GM18508 (cell line): ENCODE measurements at regions not wholly inside any gene's neighbourhood (a gene's known extent, or its start where the extent isn't known, plus 50 kb on each side); places are given as distances from the start of the nearest gene placed in this dataset.

ENCODE experiments used
- ATAC-seq: cut with Tn5 transposase; IDR thresholded peaks from one replicate; pipeline ENCODE4 v1.9.1; 2021; ENCODE audit warnings: moderate number of reproducible peaks; ENCODE audit not compliant: insufficient read depth, unreplicated experiment

GRCh38 chr7:25356534-25357151 is 128.4 kb upstream of the NPVF start:
- no peak for ATAC-seq

- no peak for ATAC-seq
Observed at GRCh38 chr7:25358926-25359325, 130.6 kb upstream of the NPVF start.

GRCh38 chr7:25359471-25360059 is 131.3 kb upstream of the NPVF start:
- ATAC-seq = no peak

- no peak for ATAC-seq
Observed at GRCh38 chr7:25360451-25360850, 132.2 kb upstream of the NPVF start.

- ATAC-seq = no peak
Observed at GRCh38 chr7:25361387-25361786, 133.1 kb upstream of the NPVF start.

- ATAC-seq = no peak
Observed at GRCh38 chr7:25361863-25362262, 133.6 kb upstream of the NPVF start.

GRCh38 chr7:25368599-25369201 is 140.4 kb upstream of the NPVF start:
- no peak for ATAC-seq

- ATAC-seq = no peak
Observed at GRCh38 chr7:25369786-25370185, 141.5 kb upstream of the NPVF start.

- no peak for ATAC-seq
Observed at GRCh38 chr7:25371972-25372371, 143.7 kb upstream of the NPVF start.

- no peak for ATAC-seq
Observed at GRCh38 chr7:25375805-25376600, 147.7 kb upstream of the NPVF start.

- no peak for ATAC-seq
Observed at GRCh38 chr7:25379351-25380300, 151.3 kb upstream of the NPVF start.

GRCh38 chr7:25381818-25382589 is 153.7 kb upstream of the NPVF start:
- no peak for ATAC-seq

GRCh38 chr7:25382869-25383268 is 154.6 kb upstream of the NPVF start:
- ATAC-seq = no peak

GRCh38 chr7:25383402-25383801 is 155.1 kb upstream of the NPVF start:
- ATAC-seq = no peak

- no peak for ATAC-seq
Observed at GRCh38 chr7:25384788-25385505, 156.7 kb upstream of the NPVF start.

- no peak for ATAC-seq
Observed at GRCh38 chr7:25385506-25386136, 157.3 kb upstream of the NPVF start.

GRCh38 chr7:25386311-25386744 is 158.0 kb upstream of the NPVF start:
- ATAC-seq = no peak

- no peak for ATAC-seq
Observed at GRCh38 chr7:25388681-25389080, 160.4 kb upstream of the NPVF start.
